K562 (cell line): ENCODE measurements at regions not wholly inside any gene's neighbourhood (a gene's known extent, or its start where the extent isn't known, plus 50 kb on each side); places are given as distances from the start of the nearest gene placed in this dataset.

Experiments used
- CTCF ChIP-seq, 3 experiments: IDR thresholded peaks in 2 of 3; conservative IDR thresholded peaks in 1 of 3; 2 replicates each; pipeline ENCODE4 v1.5.1; 2011 to 2012; ENCODE audit warnings: low read length in 3 of 3, mild to moderate bottlenecking in 3 of 3, control low read depth in 2 of 3, improper control_type of control experiment in 1 of 3, inconsistent platforms in 1 of 3, low read depth in 1 of 3, mixed read lengths in 1 of 3, moderate library complexity in 1 of 3; ENCODE audit not compliant: insufficient read depth in 2 of 3
- HNRNPL ChIP-seq: fragments of 200-400 bp; formaldehyde crosslinking; IDR thresholded peaks from 2 replicates; pipeline ENCODE4 v1.6.1; 2017; ENCODE audit warnings: low read depth, mild to moderate bottlenecking, low read length
- MYC ChIP-seq, 2 experiments: fragments of 250-450 bp in 1 of 2; sonication (Bioruptor Pico) in 1 of 2; IDR thresholded peaks; 2 replicates each; pipeline versions ENCODE4 v1.5.1 to v1.6.1; 2012 to 2021; ENCODE audit warnings: low read depth in 2 of 2, borderline replicate concordance in 1 of 2, improper control_type of control experiment in 1 of 2, low read length in 1 of 2, mild to moderate bottlenecking in 1 of 2, moderate library complexity in 1 of 2
- NELFE ChIP-seq: IDR thresholded peaks from 2 replicates; pipeline ENCODE4 v1.6.1; 2011; ENCODE audit warnings: mild to moderate bottlenecking; ENCODE audit not compliant: insufficient read depth, insufficient read length
- ZNF217 ChIP-seq: sonication (generic); formaldehyde crosslinking; IDR thresholded peaks from 2 replicates; pipeline ENCODE4 v1.8.0; 2022; ENCODE audit warnings: mild to moderate bottlenecking, missing genetic modification reagents
- ZNF780A ChIP-seq: fragments of 250-450 bp; sonication (Bioruptor Pico); IDR thresholded peaks from 2 replicates; pipeline ENCODE4 v1.5.0; 2021; ENCODE audit warnings: mild to moderate bottlenecking

GRCh38 chr7:52472006-52472620 lies 563.3 kb upstream of the POM121L12 start:
- TF ChIP-seq ZNF780A (CRISPR knock-in tag) (no peak), ZNF217 (CRISPR knock-in tag) (no peak), CTCF (IDR thresholded peaks at IDR 0.05 in 2 of 3, conservative IDR thresholded peaks at IDR 0.05 in 1 of 3; ENCODE audit: insufficient read depth in 2 of 3, low read depth in 1 of 3, low read length in 3 of 3) (no peak), MYC (IDR thresholded peaks at IDR 0.05; ENCODE audit: low read depth, low read length) (no peak), MYC (CRISPR knock-in tag; IDR thresholded peaks at IDR 0.05; ENCODE audit: borderline replicate concordance, low read depth) (no peak), HNRNPL (no peak), NELFE (no peak)
